Neural cell (in vitro differentiated cells): ENCODE measurements at regions not wholly inside any gene's neighbourhood (a gene's known extent, or its start where the extent isn't known, plus 50 kb on each side); places are given as distances from the start of the nearest gene placed in this dataset.

Experiments
- EP300 ChIP-seq: fragments of 450-650 bp; conservative IDR thresholded peaks from 2 replicates; pipeline ENCODE4 v1.6.1; 2014; ENCODE audit warnings: antibody characterized with exemption, mild to moderate bottlenecking, moderate library complexity; ENCODE audit not compliant: poor library complexity, severe bottlenecking
- EZH2 ChIP-seq: fragments of 200-600, 300-800 bp; shearing (Covaris generic), sonication (generic); IDR thresholded peaks from 2 replicates; pipeline ENCODE4 v1.6.1; 2014; ENCODE audit warnings: antibody characterized with exemption, low read length, borderline replicate concordance, mild to moderate bottlenecking; ENCODE audit not compliant: insufficient read depth, poor library complexity, severe bottlenecking
- MXI1 ChIP-seq: fragments of 450-650 bp; conservative IDR thresholded peaks from 2 replicates; pipeline ENCODE4 v1.6.1; 2014; ENCODE audit warnings: antibody characterized with exemption, mild to moderate bottlenecking; ENCODE audit not compliant: poor library complexity, severe bottlenecking
- POLR2AphosphoS5 ChIP-seq: IDR thresholded peaks from 2 replicates; pipeline ENCODE4 v1.6.1; 2012
- RAD21 ChIP-seq: fragments of 450-650 bp; conservative IDR thresholded peaks from 2 replicates; pipeline ENCODE4 v1.6.1; 2014; ENCODE audit warnings: antibody characterized with exemption, mild to moderate bottlenecking, moderate library complexity
- REST ChIP-seq: IDR thresholded peaks from 2 replicates; pipeline ENCODE4 v1.6.1; 2012; ENCODE audit warnings: borderline replicate concordance
- SMC3 ChIP-seq: fragments of 450-650 bp; conservative IDR thresholded peaks from 2 replicates; pipeline ENCODE4 v1.6.1; 2014; ENCODE audit warnings: antibody characterized with exemption, mild to moderate bottlenecking, moderate library complexity; ENCODE audit not compliant: poor library complexity
- TAF1 ChIP-seq: IDR thresholded peaks from 2 replicates; pipeline ENCODE4 v1.6.1; 2012; ENCODE audit warnings: low read depth
- TF ChIP-seq, protein P1 (sequence below): fragments of 450-650 bp; IDR thresholded peaks from 2 replicates; pipeline ENCODE4 v1.5.1; 2014; ENCODE audit warnings: antibody characterized with exemption, mild to moderate bottlenecking, moderate library complexity; ENCODE audit not compliant: poor library complexity, severe bottlenecking

GRCh38 chr13:75024602-75025001, 457.4 kb downstream of the TBC1D4 start:
- TF ChIP-seq, protein P1, sequence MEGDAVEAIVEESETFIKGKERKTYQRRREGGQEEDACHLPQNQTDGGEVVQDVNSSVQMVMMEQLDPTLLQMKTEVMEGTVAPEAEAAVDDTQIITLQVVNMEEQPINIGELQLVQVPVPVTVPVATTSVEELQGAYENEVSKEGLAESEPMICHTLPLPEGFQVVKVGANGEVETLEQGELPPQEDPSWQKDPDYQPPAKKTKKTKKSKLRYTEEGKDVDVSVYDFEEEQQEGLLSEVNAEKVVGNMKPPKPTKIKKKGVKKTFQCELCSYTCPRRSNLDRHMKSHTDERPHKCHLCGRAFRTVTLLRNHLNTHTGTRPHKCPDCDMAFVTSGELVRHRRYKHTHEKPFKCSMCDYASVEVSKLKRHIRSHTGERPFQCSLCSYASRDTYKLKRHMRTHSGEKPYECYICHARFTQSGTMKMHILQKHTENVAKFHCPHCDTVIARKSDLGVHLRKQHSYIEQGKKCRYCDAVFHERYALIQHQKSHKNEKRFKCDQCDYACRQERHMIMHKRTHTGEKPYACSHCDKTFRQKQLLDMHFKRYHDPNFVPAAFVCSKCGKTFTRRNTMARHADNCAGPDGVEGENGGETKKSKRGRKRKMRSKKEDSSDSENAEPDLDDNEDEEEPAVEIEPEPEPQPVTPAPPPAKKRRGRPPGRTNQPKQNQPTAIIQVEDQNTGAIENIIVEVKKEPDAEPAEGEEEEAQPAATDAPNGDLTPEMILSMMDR, result no peak
- TF ChIP-seq EZH2, result no peak
- no peak for TF ChIP-seq SMC3
- TF ChIP-seq EP300, result peak; percentile 16
- no peak for TF ChIP-seq POLR2AphosphoS5
- no peak for TF ChIP-seq REST
- TF ChIP-seq RAD21, result no peak
- no peak for TF ChIP-seq MXI1
- TF ChIP-seq TAF1, result no peak
